HG03060 (cell line): ENCODE measurements at regions not wholly inside any gene's neighbourhood (a gene's known extent, or its start where the extent isn't known, plus 50 kb on each side); places are given as distances from the start of the nearest gene placed in this dataset.
"Not testable (repeated sequence)": the region's sequence is repeated elsewhere in the genome, so short reads cannot be mapped to it uniquely, and the experiment has no call there.

Source experiments
- ATAC-seq: cut with Tn5 transposase; IDR thresholded peaks from one replicate; pipeline ENCODE4 v1.9.1; 2021; ENCODE audit warnings: low read depth, moderate number of reproducible peaks; ENCODE audit not compliant: unreplicated experiment

GRCh38 chr7:120005720-120006119 is 267.3 kb upstream of the KCND2 start:
- no peak for ATAC-seq

DNA sequence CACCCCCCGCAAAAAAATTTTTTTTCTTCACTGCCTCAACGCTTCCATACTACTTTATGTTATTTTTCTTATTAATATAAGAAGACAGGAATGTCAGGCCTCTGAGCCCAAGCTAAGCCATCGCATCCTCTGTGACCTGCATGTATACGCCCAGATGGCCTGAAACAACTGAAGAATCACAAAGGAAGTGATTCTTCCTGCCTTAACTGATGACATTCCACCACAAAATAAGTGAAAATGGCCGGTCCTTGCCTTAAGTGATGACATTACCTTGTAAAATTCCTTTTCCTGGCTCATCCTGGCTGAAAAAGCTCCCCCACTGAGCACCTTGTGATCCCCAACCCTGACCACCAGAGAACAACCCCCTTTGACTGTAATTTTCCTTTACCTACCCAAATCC is 258.7 kb upstream of the KCND2 start:
- not testable (repeated sequence) for ATAC-seq

GRCh38 chr7:120014925-120015465 is 258.0 kb upstream of the KCND2 start:
- no peak for ATAC-seq

- ATAC-seq = no peak
These were observed 251.9 kb upstream of the KCND2 start for GRCh38 chr7:120021085-120021484.

GRCh38 chr7:120023494-120024167 is 249.3 kb upstream of the KCND2 start:
- ATAC-seq = no peak

- ATAC-seq = no peak
These were observed 244.3 kb upstream of the KCND2 start for GRCh38 chr7:120028636-120029035.

DNA sequence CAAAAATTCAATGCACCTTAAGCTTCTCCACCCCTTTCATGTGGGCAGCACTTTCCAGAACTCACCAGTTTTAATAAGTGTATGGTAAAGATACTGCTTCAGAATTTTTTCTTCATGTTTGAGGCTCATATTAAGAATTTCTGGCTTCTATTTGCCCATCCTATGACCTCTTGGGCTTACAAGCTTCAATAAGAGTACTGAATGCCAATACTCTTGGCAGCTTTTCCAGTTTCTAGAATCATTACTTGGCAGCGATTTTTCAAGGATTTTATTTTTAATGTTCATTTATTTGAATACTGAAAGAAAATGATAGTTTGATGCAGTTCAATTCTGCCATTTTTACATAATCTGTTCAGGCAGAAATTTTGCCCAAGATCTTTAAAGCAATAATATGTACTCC is 242.1 kb upstream of the KCND2 start:
- no peak for ATAC-seq

DNA sequence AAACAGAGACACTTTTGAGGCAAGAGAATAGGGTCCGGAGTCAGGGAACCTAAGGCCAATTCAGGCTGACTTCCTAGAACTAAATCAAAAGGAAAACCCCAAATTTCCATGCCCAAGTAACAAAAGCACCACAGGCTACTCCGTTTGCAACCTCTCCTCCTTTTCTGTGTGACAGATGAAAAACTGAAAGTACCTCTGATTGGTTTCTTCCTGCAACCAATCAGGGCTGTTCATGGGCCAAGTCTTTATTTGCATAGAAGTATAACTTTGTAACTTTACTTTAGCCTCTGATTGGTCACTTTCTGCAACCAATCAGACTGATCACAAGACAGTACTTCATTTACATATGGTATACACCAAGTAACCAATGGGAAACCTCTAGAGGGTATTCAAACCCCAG is 239.9 kb upstream of the KCND2 start:
- no peak for ATAC-seq

GRCh38 chr7:120039138-120039537 is 233.8 kb upstream of the KCND2 start:
- no peak for ATAC-seq

GRCh38 chr7:120041798-120042197 is 231.2 kb upstream of the KCND2 start:
- no peak for ATAC-seq

- no peak for ATAC-seq
These were observed 229.7 kb upstream of the KCND2 start for GRCh38 chr7:120043250-120043649.

DNA sequence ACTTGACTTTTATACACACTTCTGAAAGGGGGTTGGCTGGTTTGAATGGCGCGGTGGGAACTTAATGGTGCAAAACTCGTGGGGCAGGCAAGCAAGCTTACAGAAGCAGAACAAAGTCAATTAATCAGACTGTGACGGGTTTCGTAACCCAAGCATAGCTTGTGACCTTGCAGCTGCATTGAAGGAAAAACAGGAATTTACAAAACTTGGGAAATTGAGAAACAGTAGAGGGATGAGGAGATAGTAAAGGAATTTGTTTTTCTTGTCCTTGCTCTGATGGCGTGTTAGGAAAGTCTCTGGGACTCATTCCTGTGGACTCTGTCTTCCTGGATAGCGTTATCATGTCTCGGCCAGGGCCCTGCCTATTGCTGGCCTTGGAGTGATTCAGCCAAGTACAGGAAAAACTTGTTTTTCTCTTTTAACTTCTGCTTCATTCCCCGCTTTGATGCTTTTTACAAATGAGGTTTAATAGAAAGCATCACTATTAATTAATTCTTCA is 220.0 kb upstream of the KCND2 start:
- no peak for ATAC-seq

- ATAC-seq = no peak
These were observed 219.5 kb upstream of the KCND2 start for GRCh38 chr7:120053390-120053961.

GRCh38 chr7:120054376-120055100 is 218.4 kb upstream of the KCND2 start:
- ATAC-seq = no peak

DNA sequence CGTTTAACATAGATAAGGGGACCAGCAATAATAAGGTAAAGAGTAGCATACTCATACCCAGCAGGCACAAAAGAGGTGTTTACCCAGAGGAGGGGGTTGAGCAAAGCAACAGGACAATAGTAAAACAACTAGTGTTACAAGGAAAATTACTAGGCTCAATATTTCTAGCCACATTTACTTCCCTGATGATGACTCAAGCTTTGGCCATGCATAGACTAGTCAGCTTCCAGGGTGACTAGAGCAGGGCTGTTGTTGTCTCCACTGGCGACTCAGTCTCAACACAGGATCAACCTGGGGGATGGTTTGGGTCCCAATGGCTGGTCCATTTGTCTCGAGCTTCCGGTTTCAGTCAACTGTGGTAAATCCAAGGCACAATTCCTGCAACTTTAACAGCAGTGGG is 217.7 kb upstream of the KCND2 start:
- ATAC-seq = no peak

DNA sequence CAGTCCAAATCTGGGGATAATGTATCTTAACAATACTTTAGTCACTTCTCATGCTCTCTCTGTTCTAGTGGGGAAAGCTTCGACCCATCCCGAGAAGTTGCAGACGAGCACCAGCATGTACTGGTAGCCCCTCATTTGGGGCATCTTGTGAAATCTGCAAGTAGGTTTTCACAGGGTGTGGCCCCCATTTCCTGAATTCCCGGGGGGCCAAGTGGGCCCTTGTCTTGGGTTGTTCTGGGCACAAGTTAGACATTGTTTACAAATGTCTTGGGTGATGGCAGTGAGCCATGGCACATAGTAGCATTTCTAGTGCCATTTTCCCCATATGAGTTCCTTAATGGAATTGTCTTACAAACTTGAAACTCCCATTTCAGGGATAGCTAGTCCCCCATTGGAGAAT is 216.7 kb upstream of the KCND2 start:
- ATAC-seq = no peak

- ATAC-seq = no peak
These were observed 213.3 kb upstream of the KCND2 start for GRCh38 chr7:120059641-120060040.

- no peak for ATAC-seq
These were observed 212.7 kb upstream of the KCND2 start for GRCh38 chr7:120060281-120060680.

- ATAC-seq = no peak
These were observed 212.1 kb upstream of the KCND2 start for GRCh38 chr7:120060875-120061274.

DNA sequence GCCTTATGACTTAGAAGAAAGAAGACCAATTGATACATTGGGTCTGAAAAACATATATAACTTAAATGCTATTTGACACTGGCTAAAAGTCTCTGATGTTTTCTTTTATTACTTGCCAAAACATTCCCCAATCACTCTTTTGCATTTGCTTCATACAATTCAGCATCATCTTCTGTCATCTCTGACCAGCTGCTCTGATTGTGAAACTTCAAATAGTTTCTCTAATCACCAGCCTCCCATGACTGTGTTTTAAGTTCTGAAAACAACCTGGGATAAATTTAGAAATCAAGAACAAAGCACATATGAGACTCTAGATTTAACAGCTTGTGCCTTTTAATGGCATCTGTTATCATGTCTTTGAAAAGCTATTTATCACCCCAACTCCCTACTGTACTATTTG is 208.4 kb upstream of the KCND2 start:
- peak; percentile 56 for ATAC-seq

DNA sequence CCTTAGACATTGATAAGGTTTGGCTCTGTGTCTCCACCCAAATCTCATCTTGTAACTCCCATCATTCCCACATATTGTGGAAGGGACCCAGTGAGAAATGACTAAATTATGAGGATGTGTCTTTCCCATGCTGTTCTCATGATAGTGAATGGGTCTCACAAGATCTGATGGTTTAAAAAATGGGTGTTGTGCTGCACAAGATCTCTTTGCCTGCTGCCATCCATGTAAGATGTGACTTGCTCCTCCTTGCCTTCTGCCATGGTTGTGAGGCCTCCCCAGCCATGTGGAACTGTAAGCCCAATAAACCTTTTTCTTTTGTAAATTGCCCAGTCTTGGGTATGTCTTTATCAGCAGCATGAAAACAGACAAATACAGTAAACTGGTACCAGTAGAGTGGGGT is 206.1 kb upstream of the KCND2 start:
- ATAC-seq = not testable (repeated sequence)
